Stomach (tissue), 4 donors: ENCODE measurements at regions not wholly inside any gene's neighbourhood (a gene's known extent, or its start where the extent isn't known, plus 50 kb on each side); places are given as distances from the start of the nearest gene placed in this dataset.

Experiments used
- CTCF ChIP-seq, 7 experiments: fragments of 450-650 bp in 4 of 7; fragments of 200-600 bp in 3 of 7; sonication (generic) in 3 of 7; IDR thresholded peaks; one replicate each; pipeline ENCODE4 v1.5.1; 2016 to 2019; ENCODE audit warnings: antibody characterized with exemption in 7 of 7, control low read depth in 2 of 7, mild to moderate bottlenecking in 1 of 7
- POLR2A ChIP-seq, 4 donors: fragments of 450-650 bp; IDR thresholded peaks; one replicate each; pipeline ENCODE4 v1.6.1; 2016; ENCODE audit warnings: antibody characterized with exemption in 4 of 4, control low read depth in 2 of 4, mild to moderate bottlenecking in 1 of 4, moderate library complexity in 1 of 4

- TF ChIP-seq POLR2A (IDR thresholded peaks at IDR 0.05): no peak
- TF ChIP-seq CTCF (IDR thresholded peaks at IDR 0.05): no peak
Observed at GRCh38 chr13:105070452-105070851, 1465.0 kb downstream of the EFNB2 start.
